ENCODE measurements at regions not wholly inside any gene's neighbourhood (a gene's known extent, or its start where the extent isn't known, plus 50 kb on each side); places are given as distances from the start of the nearest gene placed in this dataset.

- intact Hi-C loops (cut with micrococcal nuclease), result no loop called here
- no peak for TF ChIP-seq CTCF (IDR thresholded peaks at IDR 0.05; ENCODE audit: unreplicated experiment)
- no peaks in the 10 kb centered on the region for H3K4me1 Mint-ChIP-seq (ENCODE audit: insufficient read depth, unreplicated experiment)
- ChIA-PET CTCF (interaction anchor here (0.6 to 0.7 kb wide), 3 partner anchors 27 to 237 kb away, joined by 3 read pairs; no protein-coding TSS in a partner anchor), POLR2A (no interaction called here)
- BruUV-seq (replicated peaks), result no TSS peak
- DNase-seq (ENCODE audit: unreplicated experiment), result no peak
- no peaks in the 10 kb centered on the region for H3K36me3 Mint-ChIP-seq (ENCODE audit: insufficient read depth, unreplicated experiment)
- no peak overlapping the region for H3K4me3 Mint-ChIP-seq (ENCODE audit: unreplicated experiment)
- H3K9me3 Mint-ChIP-seq (ENCODE audit: unreplicated experiment), result no peaks in the 10 kb centered on the region
- H3K27me3 Mint-ChIP-seq (ENCODE audit: insufficient read depth, unreplicated experiment), result no peaks in the 10 kb centered on the region
- H3K27ac Mint-ChIP-seq (ENCODE audit: low read depth, unreplicated experiment), result no peak overlapping the region
Observed at GRCh38 chr9:14379280-14379679, 65.3 kb upstream of the NFIB start.

DNA sequence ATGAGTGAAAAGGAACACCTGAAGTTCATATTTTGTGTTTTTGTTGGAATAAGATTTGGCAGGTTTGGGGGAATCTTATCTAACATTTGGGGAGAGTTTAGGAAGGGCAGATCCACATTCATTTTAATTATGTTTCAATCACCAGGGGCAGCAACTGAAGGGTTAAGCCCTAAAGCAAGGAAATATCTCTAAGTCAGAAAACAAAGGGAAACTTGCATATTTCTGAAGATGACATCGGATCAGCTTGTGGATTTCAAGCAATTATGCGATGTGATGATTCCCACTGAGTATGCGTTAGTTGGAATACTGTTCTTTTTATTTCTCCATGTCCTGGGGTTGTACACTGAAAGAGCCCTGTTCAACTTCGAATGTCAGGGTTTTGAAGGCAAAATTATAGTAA is 59.8 kb upstream of the NFIB start:
- H3K36me3 Mint-ChIP-seq (ENCODE audit: insufficient read depth, unreplicated experiment), result peaks cover 5% of the 10 kb centered on the region
- POLR2A ChIA-PET, result no interaction called here
- no TSS peak for BruUV-seq (replicated peaks)
- H3K9me3 Mint-ChIP-seq (ENCODE audit: unreplicated experiment), result peaks cover 8% of the 10 kb centered on the region
- CTCF ChIA-PET, result interaction anchor here (0.6 to 1.5 kb wide), 4 partner anchors 9 to 607 kb away, joined by 3 to 10 read pairs (median 4); no protein-coding TSS in a partner anchor
- no peak for TF ChIP-seq CTCF (IDR thresholded peaks at IDR 0.05; ENCODE audit: unreplicated experiment)
- peak overlapping the region; percentile 57 for H3K27ac Mint-ChIP-seq (ENCODE audit: low read depth, unreplicated experiment)
- no peak overlapping the region for H3K4me3 Mint-ChIP-seq (ENCODE audit: unreplicated experiment)
- H3K27me3 Mint-ChIP-seq (ENCODE audit: insufficient read depth, unreplicated experiment), result no peaks in the 10 kb centered on the region
- intact Hi-C loops (cut with micrococcal nuclease), result no loop called here
- peaks cover 7% of the 10 kb centered on the region for H3K4me1 Mint-ChIP-seq (ENCODE audit: insufficient read depth, unreplicated experiment)
- DNase-seq (ENCODE audit: unreplicated experiment), result no peak

GRCh38 chr9:14373336-14373666 is 59.4 kb upstream of the NFIB start:
- no peak overlapping the region for H3K4me3 Mint-ChIP-seq (ENCODE audit: unreplicated experiment)
- TF ChIP-seq CTCF (IDR thresholded peaks at IDR 0.05; ENCODE audit: unreplicated experiment), result no peak
- peak overlapping the region; percentile 57 for H3K27ac Mint-ChIP-seq (ENCODE audit: low read depth, unreplicated experiment)
- peaks cover 7% of the 10 kb centered on the region for H3K4me1 Mint-ChIP-seq (ENCODE audit: insufficient read depth, unreplicated experiment)
- H3K27me3 Mint-ChIP-seq (ENCODE audit: insufficient read depth, unreplicated experiment), result no peaks in the 10 kb centered on the region
- no peak for DNase-seq (ENCODE audit: unreplicated experiment)
- H3K9me3 Mint-ChIP-seq (ENCODE audit: unreplicated experiment), result peaks cover 8% of the 10 kb centered on the region
- ChIA-PET CTCF (interaction anchor here (0.6 to 1.5 kb wide), 3 partner anchors 10 to 259 kb away, joined by 3 to 10 read pairs (median 5); no protein-coding TSS in a partner anchor), POLR2A (interaction anchor here (0.8 to 0.9 kb wide), 2 partner anchors 10 kb away, joined by 3 to 4 read pairs; no protein-coding TSS in a partner anchor)
- peaks cover 5% of the 10 kb centered on the region for H3K36me3 Mint-ChIP-seq (ENCODE audit: insufficient read depth, unreplicated experiment)
- intact Hi-C loops (cut with micrococcal nuclease), result no loop called here
- no TSS peak for BruUV-seq (replicated peaks)

- no TSS peak for BruUV-seq (replicated peaks)
- DNase-seq (ENCODE audit: unreplicated experiment), result peak; percentile 81
- CTCF ChIA-PET, result interaction anchor here (0.6 to 1.6 kb wide), 7 partner anchors 10 to 1189 kb away, joined by 3 to 10 read pairs (median 3); no protein-coding TSS in a partner anchor
- H3K27me3 Mint-ChIP-seq (ENCODE audit: insufficient read depth, unreplicated experiment), result no peaks in the 10 kb centered on the region
- H3K4me1 Mint-ChIP-seq (ENCODE audit: insufficient read depth, unreplicated experiment), result peaks cover 7% of the 10 kb centered on the region
- intact Hi-C loops (cut with micrococcal nuclease), result no loop called here
- no peak overlapping the region for H3K4me3 Mint-ChIP-seq (ENCODE audit: unreplicated experiment)
- POLR2A ChIA-PET, result interaction anchor here (0.5 to 2.0 kb wide), 11 partner anchors 9 to 885 kb away, joined by 3 to 9 read pairs (median 3); no protein-coding TSS in a partner anchor
- H3K9me3 Mint-ChIP-seq (ENCODE audit: unreplicated experiment), result peaks cover 8% of the 10 kb centered on the region
- peaks cover 5% of the 10 kb centered on the region for H3K36me3 Mint-ChIP-seq (ENCODE audit: insufficient read depth, unreplicated experiment)
- no peak for TF ChIP-seq CTCF (IDR thresholded peaks at IDR 0.05; ENCODE audit: unreplicated experiment)
- peak overlapping the region; percentile 57 for H3K27ac Mint-ChIP-seq (ENCODE audit: low read depth, unreplicated experiment)
Observed at GRCh38 chr9:14372437-14373335, 58.7 kb upstream of the NFIB start.

Data from MCF 10A (cell line).